SU-DHL-6 (cell line): ENCODE measurements at regions not wholly inside any gene's neighbourhood (a gene's known extent, or its start where the extent isn't known, plus 50 kb on each side); places are given as distances from the start of the nearest gene placed in this dataset.

Experiments used
- H2AFZ ChIP-seq: fragments of 200-600 bp; sonication (generic); 2 replicates; pipeline ENCODE4 v1.6.1; 2014; ENCODE audit warnings: low read depth, mild to moderate bottlenecking, moderate library complexity, mixed read lengths, antibody characterized with exemption, low read length; ENCODE audit not compliant: severe bottlenecking
- H3F3A ChIP-seq: fragments of 200-600 bp; shearing (Covaris generic); 2 replicates; pipeline ENCODE4 v1.6.0; 2016; ENCODE audit warnings: antibody characterized with exemption, mild to moderate bottlenecking; ENCODE audit not compliant: insufficient read depth
- H3K27ac ChIP-seq: fragments of 200-600 bp; sonication (generic); 2 replicates; pipeline ENCODE4 v1.5.1; 2016; ENCODE audit warnings: low read depth, mild to moderate bottlenecking, low read length, moderate library complexity, mixed read lengths
- H3K27me3 ChIP-seq: fragments of 200-600 bp; sonication (generic), shearing (Covaris generic); 2 replicates; pipeline ENCODE4 v1.6.0; 2014; ENCODE audit warnings: mild to moderate bottlenecking, low read length
- H3K36me3 ChIP-seq: fragments of 200-600 bp; sonication (generic); 2 replicates; pipeline ENCODE4 v1.6.1; 2014; ENCODE audit warnings: mild to moderate bottlenecking, low read length, mixed read lengths
- H3K4me2 ChIP-seq: fragments of 300-600, 200-600 bp; shearing (Covaris generic), sonication (generic); 2 replicates; pipeline ENCODE4 v1.6.0; 2014; ENCODE audit warnings: low read length, low read depth, mild to moderate bottlenecking; ENCODE audit not compliant: poor library complexity, severe bottlenecking
- H3K4me3 ChIP-seq: fragments of 200-600 bp; sonication (generic); 2 replicates; pipeline ENCODE4 v1.5.1; 2014; ENCODE audit warnings: antibody characterized with exemption, low read length, mild to moderate bottlenecking, mixed read lengths; ENCODE audit not compliant: insufficient read depth, poor library complexity, severe bottlenecking
- H3K79me2 ChIP-seq: fragments of 200-600 bp; sonication (generic); 2 replicates; pipeline ENCODE4 v1.6.1; 2014; ENCODE audit warnings: mild to moderate bottlenecking, low read length, moderate library complexity; ENCODE audit not compliant: insufficient read depth
- H3K9ac ChIP-seq: fragments of 200-600 bp; sonication (generic); 2 replicates; pipeline ENCODE4 v1.7.0; 2014; ENCODE audit warnings: mild to moderate bottlenecking, low read length
- H3K9me2 ChIP-seq: fragments of 200-600 bp; sonication (generic); replicated peaks from 2 replicates; pipeline ENCODE4 v1.6.1; 2014; ENCODE audit warnings: low read length; ENCODE audit not compliant: insufficient read depth
- H3K9me3 ChIP-seq: fragments of 200-600 bp; sonication (generic); 2 replicates; pipeline ENCODE4 v1.6.1; 2014; ENCODE audit warnings: low read length, mixed read lengths; ENCODE audit not compliant: insufficient read depth
- H4K20me1 ChIP-seq: fragments of 200-600 bp; sonication (generic); 2 replicates; pipeline ENCODE4 v1.6.1; 2014; ENCODE audit warnings: low read depth, mild to moderate bottlenecking, antibody characterized with exemption, low read length, moderate library complexity, mixed read lengths
- EZH2phosphoT487 ChIP-seq: fragments of 200-600 bp; sonication (generic), shearing (Covaris generic); conservative IDR thresholded peaks from 2 replicates; pipeline ENCODE4 v1.6.1; 2018; ENCODE audit warnings: mild to moderate bottlenecking, antibody characterized with exemption, low read length, moderate library complexity, mixed read lengths
- TF ChIP-seq, protein P1 (sequence below): fragments of 200-600 bp; sonication (generic); IDR thresholded peaks from one replicate; pipeline ENCODE4 v1.5.1; 2017; ENCODE audit warnings: antibody characterized with exemption, mild to moderate bottlenecking, low read length, moderate library complexity; ENCODE audit not compliant: insufficient read depth, poor library complexity, severe bottlenecking

DNA sequence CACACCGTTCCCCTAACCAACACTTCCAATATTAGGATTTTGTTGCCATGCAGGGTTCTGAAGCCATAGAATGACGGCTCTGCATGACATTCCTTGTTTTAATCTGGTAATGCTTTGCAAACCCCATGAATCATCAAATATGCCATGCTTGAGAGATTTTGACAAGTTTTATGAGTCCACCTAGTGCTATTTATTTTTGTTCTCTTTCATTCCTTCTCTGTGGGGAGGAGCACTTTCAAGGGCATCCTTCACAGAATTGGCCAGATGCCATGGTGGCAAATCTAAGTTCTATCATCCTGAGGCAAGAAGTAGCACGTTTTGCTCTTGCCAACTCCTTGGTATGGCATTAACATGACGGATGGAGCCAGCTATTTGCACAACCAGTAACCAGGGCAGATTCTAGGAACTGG lies 268.4 kb downstream of the FAM76B start:
- no peak overlapping the region for H3K9ac ChIP-seq
- H3K9me3 ChIP-seq, result no peaks in the 10 kb centered on the region
- H3F3A ChIP-seq, result no peaks in the 10 kb centered on the region
- TF ChIP-seq, protein P1, sequence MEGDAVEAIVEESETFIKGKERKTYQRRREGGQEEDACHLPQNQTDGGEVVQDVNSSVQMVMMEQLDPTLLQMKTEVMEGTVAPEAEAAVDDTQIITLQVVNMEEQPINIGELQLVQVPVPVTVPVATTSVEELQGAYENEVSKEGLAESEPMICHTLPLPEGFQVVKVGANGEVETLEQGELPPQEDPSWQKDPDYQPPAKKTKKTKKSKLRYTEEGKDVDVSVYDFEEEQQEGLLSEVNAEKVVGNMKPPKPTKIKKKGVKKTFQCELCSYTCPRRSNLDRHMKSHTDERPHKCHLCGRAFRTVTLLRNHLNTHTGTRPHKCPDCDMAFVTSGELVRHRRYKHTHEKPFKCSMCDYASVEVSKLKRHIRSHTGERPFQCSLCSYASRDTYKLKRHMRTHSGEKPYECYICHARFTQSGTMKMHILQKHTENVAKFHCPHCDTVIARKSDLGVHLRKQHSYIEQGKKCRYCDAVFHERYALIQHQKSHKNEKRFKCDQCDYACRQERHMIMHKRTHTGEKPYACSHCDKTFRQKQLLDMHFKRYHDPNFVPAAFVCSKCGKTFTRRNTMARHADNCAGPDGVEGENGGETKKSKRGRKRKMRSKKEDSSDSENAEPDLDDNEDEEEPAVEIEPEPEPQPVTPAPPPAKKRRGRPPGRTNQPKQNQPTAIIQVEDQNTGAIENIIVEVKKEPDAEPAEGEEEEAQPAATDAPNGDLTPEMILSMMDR, result no peak
- TF ChIP-seq EZH2phosphoT487, result no peak
- H3K27me3 ChIP-seq, result no peaks in the 10 kb centered on the region
- H2AFZ ChIP-seq, result no peak overlapping the region
- H3K36me3 ChIP-seq, result no peaks in the 10 kb centered on the region
- H4K20me1 ChIP-seq, result no peaks in the 10 kb centered on the region
- H3K4me2 ChIP-seq, result no peak overlapping the region
- H3K79me2 ChIP-seq, result no peaks in the 10 kb centered on the region
- H3K9me2 ChIP-seq, result no peaks in the 10 kb centered on the region
- H3K4me3 ChIP-seq, result no peak overlapping the region
- H3K27ac ChIP-seq, result no peak overlapping the region

DNA sequence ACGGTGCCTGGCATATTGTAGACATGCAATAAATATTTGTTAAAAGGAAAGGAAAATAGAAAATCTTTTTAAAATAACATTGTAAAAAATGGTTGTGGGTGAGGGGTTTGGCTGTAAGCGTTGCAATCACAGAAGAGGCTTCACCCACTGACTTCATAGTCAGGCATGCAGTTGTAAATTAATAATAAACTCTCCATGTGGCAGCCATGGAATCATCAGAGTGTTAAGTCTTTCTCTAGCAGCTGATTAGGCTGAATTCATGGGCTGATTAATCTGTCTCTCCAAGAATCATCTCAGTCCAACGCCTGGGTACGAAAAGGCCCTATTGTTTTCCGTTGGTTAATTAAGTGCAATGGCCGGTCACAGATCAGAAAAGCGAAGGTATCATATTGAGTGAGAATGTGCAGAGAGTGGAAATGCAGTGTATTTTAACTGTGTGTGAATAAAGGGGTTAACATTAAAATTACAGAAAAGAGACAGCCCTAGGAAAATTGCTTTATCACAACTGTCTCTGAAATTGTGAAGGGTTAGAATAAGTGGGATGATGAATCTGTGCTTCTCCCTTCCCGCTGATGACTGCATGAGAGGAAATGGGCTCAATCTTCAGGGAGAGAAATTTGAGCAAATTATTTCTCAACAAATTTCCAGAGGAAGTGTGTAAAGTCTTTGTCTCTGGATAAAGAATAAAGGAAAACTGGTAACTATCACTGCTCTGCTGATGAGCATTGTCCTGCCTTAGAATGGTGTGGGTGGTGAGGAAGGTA lies 269.0 kb downstream of the FAM76B start:
- Histone ChIP-seq H3K36me3 (no peaks in the 10 kb centered on the region), H2AFZ (no peak overlapping the region), H3K4me3 (no peak overlapping the region), H3K9ac (no peak overlapping the region), H3K9me2 (no peaks in the 10 kb centered on the region), H4K20me1 (no peaks in the 10 kb centered on the region), H3K27me3 (no peaks in the 10 kb centered on the region), H3K27ac (no peak overlapping the region), H3F3A (no peaks in the 10 kb centered on the region), H3K4me2 (no peak overlapping the region), H3K79me2 (no peaks in the 10 kb centered on the region), H3K9me3 (no peaks in the 10 kb centered on the region)
- TF ChIP-seq, protein P1, result no peak
- TF ChIP-seq EZH2phosphoT487, result no peak

DNA sequence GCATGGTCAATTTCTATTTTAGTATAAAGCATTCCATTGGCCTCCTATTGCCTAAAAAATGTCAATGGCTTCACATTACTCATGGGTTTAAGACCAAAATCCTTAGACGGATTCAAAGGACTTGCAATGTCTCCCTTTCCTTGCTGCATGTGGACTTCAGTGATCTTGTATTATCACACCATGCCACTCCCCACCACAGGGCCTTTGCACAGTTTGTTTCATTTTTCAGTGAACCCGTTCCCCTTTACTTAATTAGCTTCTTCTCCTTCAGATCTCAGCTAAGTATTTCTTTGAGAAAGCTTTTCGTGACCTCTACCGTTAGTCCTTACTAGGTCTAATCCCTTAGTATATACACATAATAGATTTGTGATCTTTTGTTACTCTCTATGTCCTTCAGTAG lies 269.7 kb downstream of the FAM76B start:
- H3K27ac ChIP-seq, result no peak overlapping the region
- H3K4me2 ChIP-seq, result no peak overlapping the region
- H3K4me3 ChIP-seq, result no peak overlapping the region
- no peak overlapping the region for H3K9ac ChIP-seq
- no peaks in the 10 kb centered on the region for H3K36me3 ChIP-seq
- no peaks in the 10 kb centered on the region for H3K9me2 ChIP-seq
- no peak overlapping the region for H2AFZ ChIP-seq
- H3K79me2 ChIP-seq, result no peaks in the 10 kb centered on the region
- H3F3A ChIP-seq, result no peaks in the 10 kb centered on the region
- H4K20me1 ChIP-seq, result no peaks in the 10 kb centered on the region
- no peaks in the 10 kb centered on the region for H3K27me3 ChIP-seq
- TF ChIP-seq EZH2phosphoT487, result no peak
- TF ChIP-seq, protein P1, result no peak
- no peaks in the 10 kb centered on the region for H3K9me3 ChIP-seq
